Thyroid gland (tissue), 4 donors: ENCODE measurements at regions not wholly inside any gene's neighbourhood (a gene's known extent, or its start where the extent isn't known, plus 50 kb on each side); places are given as distances from the start of the nearest gene placed in this dataset.

ENCODE experiments used
- DNase-seq, 2 donors: peaks; one replicate each; pipeline ENCODE4 v3.0.0-alpha.2; 2019
- H3K27ac ChIP-seq, 3 donors: fragments of 200-600 bp; sonication (generic); 1 replicate in 2 of 3; 2 replicates in 1 of 3; pipeline ENCODE4 v1.5.1; 2016 to 2019; ENCODE audit warnings: mild to moderate bottlenecking in 1 of 3, moderate library complexity in 1 of 3
- H3K27me3 ChIP-seq: fragments of 200-600 bp; sonication (generic); one replicate; pipeline ENCODE4 v1.5.1; 2019
- H3K36me3 ChIP-seq, 2 donors: fragments of 200-600 bp; sonication (generic); one replicate each; pipeline ENCODE4 v1.5.1; 2016 to 2019
- H3K4me1 ChIP-seq, 2 donors: fragments of 200-600 bp; sonication (generic); one replicate each; pipeline ENCODE4 v1.5.1; 2017 to 2019
- H3K4me3 ChIP-seq, 3 donors: fragments of 200-600 bp; sonication (generic); replicated peaks in 1 of 3; 1 replicate in 2 of 3; 2 replicates in 1 of 3; pipeline ENCODE4 v1.5.1; 2016; ENCODE audit warnings: mild to moderate bottlenecking in 1 of 3
- H3K9me3 ChIP-seq: fragments of 200-600 bp; sonication (generic); one replicate; pipeline ENCODE4 v1.5.1; 2017
- POLR2A ChIP-seq, 2 donors: fragments of 450-650 bp; IDR thresholded peaks; one replicate each; pipeline ENCODE4 v1.6.1; 2017; ENCODE audit warnings: antibody characterized with exemption in 2 of 2, mild to moderate bottlenecking in 2 of 2, moderate library complexity in 1 of 2
- WGBS, 2 donors: methylation state at CpG; one replicate each; pipeline ENCODE4 v1.1.5; 2017; 5-methylcytosine and 5-hydroxymethylcytosine counted together
- intact Hi-C: fragments of 100-400 bp; cut with DNase I; formaldehyde crosslinking; loops from one replicate; pipeline ENCODE4 v1.15.1; 2023
- TF ChIP-seq, protein P1 (sequence below), 6 experiments: fragments of 200-600 bp in 3 of 6; fragments of 450-650 bp in 3 of 6; sonication (generic) in 3 of 6; IDR thresholded peaks; one replicate each; pipeline ENCODE4 v1.5.1; 2016 to 2019; ENCODE audit warnings: antibody characterized with exemption in 6 of 6, mild to moderate bottlenecking in 2 of 6, inconsistent platforms in 1 of 6, moderate library complexity in 1 of 6

DNA sequence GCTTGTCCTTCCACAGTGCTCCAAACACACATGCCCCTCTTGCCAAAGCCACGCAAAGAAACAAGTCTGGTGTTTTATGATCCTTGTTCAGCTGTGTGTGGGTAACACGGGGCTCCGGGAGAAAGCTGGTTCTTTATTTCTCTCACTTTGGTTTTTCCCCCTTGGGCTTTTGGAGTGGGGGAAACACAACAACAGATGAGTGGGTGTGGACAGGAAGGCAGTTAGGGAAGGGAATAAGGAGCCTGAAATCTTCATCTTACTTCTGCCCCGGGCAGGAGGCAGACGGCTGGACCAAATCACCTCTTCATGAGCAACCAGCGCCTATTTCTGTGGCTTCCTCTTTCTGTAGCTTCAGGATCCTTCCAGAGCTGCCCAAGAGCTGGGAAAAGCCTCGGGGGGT lies 218.5 kb downstream of the PHETA1 start:
- DNase-seq: no peak
- Histone ChIP-seq H3K4me3 (no peak overlapping the region), H3K27me3 (no peaks in the 10 kb centered on the region), H3K27ac (no peak overlapping the region), H3K9me3 (no peaks in the 10 kb centered on the region), H3K4me1 (no peaks in the 10 kb centered on the region), H3K36me3 (no peaks in the 10 kb centered on the region)
- no peak for TF ChIP-seq POLR2A (IDR thresholded peaks at IDR 0.05)
- TF ChIP-seq, protein P1, sequence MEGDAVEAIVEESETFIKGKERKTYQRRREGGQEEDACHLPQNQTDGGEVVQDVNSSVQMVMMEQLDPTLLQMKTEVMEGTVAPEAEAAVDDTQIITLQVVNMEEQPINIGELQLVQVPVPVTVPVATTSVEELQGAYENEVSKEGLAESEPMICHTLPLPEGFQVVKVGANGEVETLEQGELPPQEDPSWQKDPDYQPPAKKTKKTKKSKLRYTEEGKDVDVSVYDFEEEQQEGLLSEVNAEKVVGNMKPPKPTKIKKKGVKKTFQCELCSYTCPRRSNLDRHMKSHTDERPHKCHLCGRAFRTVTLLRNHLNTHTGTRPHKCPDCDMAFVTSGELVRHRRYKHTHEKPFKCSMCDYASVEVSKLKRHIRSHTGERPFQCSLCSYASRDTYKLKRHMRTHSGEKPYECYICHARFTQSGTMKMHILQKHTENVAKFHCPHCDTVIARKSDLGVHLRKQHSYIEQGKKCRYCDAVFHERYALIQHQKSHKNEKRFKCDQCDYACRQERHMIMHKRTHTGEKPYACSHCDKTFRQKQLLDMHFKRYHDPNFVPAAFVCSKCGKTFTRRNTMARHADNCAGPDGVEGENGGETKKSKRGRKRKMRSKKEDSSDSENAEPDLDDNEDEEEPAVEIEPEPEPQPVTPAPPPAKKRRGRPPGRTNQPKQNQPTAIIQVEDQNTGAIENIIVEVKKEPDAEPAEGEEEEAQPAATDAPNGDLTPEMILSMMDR (IDR thresholded peaks at IDR 0.05): no peak
- intact Hi-C loops: no loop called here
- 40 to 47% methylated on average over 7 of the region's 7 CpGs for WGBS, 2 donors

DNA sequence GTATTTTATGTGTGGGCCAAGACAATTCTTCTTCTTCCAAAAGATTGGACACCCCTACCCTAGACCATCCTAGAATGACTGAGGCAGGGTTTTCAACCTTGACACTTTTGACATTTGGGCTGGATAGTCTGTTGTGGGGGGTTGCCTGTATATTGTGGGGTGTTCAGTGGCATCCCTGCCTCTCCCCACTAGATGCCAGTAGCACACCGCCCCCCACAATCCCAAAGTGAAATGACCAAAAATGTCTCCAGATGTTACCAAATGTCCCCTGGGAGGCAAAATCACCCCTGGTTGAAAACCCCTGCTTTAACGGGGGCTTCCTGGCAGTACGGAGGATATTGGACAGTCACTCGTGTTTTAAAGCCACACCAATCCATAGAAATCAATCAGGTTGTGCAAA lies 219.6 kb downstream of the PHETA1 start:
- WGBS, 2 donors: 71 to 79% methylated on average over 4 of the region's 4 CpGs
- Histone ChIP-seq H3K27ac (no peak overlapping the region), H3K27me3 (no peaks in the 10 kb centered on the region), H3K36me3 (no peaks in the 10 kb centered on the region), H3K4me1 (no peaks in the 10 kb centered on the region), H3K4me3 (no peak overlapping the region), H3K9me3 (no peaks in the 10 kb centered on the region)
- intact Hi-C loops: no loop called here
- DNase-seq: no peak
- no peak for TF ChIP-seq POLR2A (IDR thresholded peaks at IDR 0.05)
- TF ChIP-seq, protein P1 (IDR thresholded peaks at IDR 0.05): no peak

DNA sequence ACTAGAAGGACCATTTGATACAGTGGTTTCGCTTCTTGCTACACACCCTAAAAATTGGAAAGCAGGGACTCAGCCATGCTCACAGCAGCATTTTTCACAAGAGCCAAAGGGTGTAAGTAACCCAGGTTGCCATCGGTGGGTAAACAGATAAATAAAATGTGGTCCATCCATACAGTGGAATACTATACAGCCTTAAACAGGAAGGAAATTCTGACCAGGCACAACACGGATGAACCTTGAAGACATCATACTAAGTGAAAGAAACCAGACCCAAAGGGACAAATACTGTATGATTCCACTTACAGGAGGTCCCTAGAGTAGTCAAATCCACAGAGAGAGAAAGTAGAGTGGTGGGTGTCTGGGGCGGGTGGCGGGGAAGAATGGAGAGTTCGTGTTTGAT lies 220.9 kb downstream of the PHETA1 start:
- Histone ChIP-seq H3K27ac (no peak overlapping the region), H3K9me3 (no peaks in the 10 kb centered on the region), H3K36me3 (no peaks in the 10 kb centered on the region), H3K27me3 (no peaks in the 10 kb centered on the region), H3K4me1 (no peaks in the 10 kb centered on the region), H3K4me3 (no peak overlapping the region)
- 92 to 95% methylated on average over 6 of the region's 6 CpGs for WGBS, 2 donors
- DNase-seq: no peak
- TF ChIP-seq, protein P1 (IDR thresholded peaks at IDR 0.05): no peak
- no peak for TF ChIP-seq POLR2A (IDR thresholded peaks at IDR 0.05)
- intact Hi-C loops: no loop called here

DNA sequence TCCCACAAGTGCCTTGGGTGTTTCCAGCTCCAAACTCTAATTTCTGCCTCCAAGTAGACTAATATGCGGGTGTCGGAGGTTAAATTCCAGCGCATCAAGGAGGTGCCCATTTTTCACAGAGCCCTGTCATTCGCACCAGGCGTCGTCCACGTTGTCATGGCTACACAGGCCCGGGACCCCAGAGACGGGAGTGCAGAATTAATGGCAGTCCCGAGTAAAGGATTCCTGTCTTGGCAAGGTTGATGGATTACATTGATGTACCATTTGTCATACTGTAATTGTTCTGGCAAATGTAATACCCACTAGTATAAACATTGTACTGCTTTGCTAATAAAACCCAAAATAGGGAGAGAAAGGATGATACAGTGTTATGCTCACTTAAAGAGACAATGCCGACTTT lies 222.9 kb upstream of the MYL2 start:
- Histone ChIP-seq H3K4me3 (no peak overlapping the region), H3K27me3 (no peaks in the 10 kb centered on the region), H3K27ac (no peak overlapping the region), H3K36me3 (no peaks in the 10 kb centered on the region), H3K4me1 (no peaks in the 10 kb centered on the region), H3K9me3 (no peaks in the 10 kb centered on the region)
- no peak for DNase-seq
- TF ChIP-seq POLR2A (IDR thresholded peaks at IDR 0.05): no peak
- TF ChIP-seq, protein P1 (IDR thresholded peaks at IDR 0.05): no peak
- WGBS, 2 donors: 56 to 71% methylated on average over 11 of the region's 11 CpGs
- intact Hi-C loops: no loop called here

GRCh38 chr12:111141205-111141604 lies 220.8 kb upstream of the MYL2 start:
- TF ChIP-seq, protein P1 (IDR thresholded peaks at IDR 0.05): no peak
- TF ChIP-seq POLR2A (IDR thresholded peaks at IDR 0.05): no peak
- 84 to 88% methylated on average over 1 of the region's 1 CpG for WGBS, 2 donors
- no peaks in the 10 kb centered on the region for H3K27me3 ChIP-seq
- no peaks in the 10 kb centered on the region for H3K4me1 ChIP-seq
- no peaks in the 10 kb centered on the region for H3K9me3 ChIP-seq
- H3K36me3 ChIP-seq: no peaks in the 10 kb centered on the region
- intact Hi-C loops: no loop called here
- H3K27ac ChIP-seq: no peak overlapping the region
- DNase-seq: no peak
- no peak overlapping the region for H3K4me3 ChIP-seq
